Activated CD4-positive, alpha-beta T cell treated with anti-CD3 and anti-CD28 coated beads, Interleukin-2, Interleukin-6, amounts not matched to agents 100 ng/mL and 50 ng/mL, durations not matched to agents 16 hours and 8 hours (primary cell): ENCODE measurements at regions not wholly inside any gene's neighbourhood (a gene's known extent, or its start where the extent isn't known, plus 50 kb on each side); places are given as distances from the start of the nearest gene placed in this dataset.

Experiments
- DNase-seq: peaks from one replicate; pipeline ENCODE4 v3.0.0-alpha.2; 2020

- no peak for DNase-seq
Observed at GRCh38 chr10:101299211-101299610, 54.8 kb upstream of the BTRC start.

GRCh38 chr10:101301111-101301731, 52.7 kb upstream of the BTRC start:
- DNase-seq: peak; percentile 64

- DNase-seq: no peak
Observed at GRCh38 chr10:101303087-101303703, 50.8 kb upstream of the BTRC start.
